ENCODE measurements at regions not wholly inside any gene's neighbourhood (a gene's known extent, or its start where the extent isn't known, plus 50 kb on each side); places are given as distances from the start of the nearest gene placed in this dataset.
"Not testable (repeated sequence)": the region's sequence is repeated elsewhere in the genome, so short reads cannot be mapped to it uniquely, and the experiment has no call there.

DNA sequence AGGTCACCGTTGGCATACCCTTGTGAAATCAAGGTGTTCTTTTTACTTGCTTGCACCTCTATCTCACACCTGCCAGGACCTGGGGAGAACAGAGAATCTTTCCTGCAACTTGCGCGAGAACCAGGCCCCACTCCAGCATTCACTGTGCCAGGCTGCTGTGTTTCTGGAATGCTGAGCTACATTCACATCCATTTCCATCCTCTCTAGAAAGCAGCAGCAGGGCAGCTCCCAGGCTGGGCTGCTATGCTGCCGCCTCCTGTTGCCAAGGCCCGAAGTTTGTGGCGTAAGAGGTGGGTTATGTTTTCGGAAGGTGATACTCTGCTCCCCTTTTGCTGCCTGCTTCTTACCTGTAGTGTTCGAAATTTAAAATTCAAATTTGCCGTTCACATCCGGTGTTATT, 464.1 kb downstream of the KLF5 start:
- TF ChIP-seq, protein P1, sequence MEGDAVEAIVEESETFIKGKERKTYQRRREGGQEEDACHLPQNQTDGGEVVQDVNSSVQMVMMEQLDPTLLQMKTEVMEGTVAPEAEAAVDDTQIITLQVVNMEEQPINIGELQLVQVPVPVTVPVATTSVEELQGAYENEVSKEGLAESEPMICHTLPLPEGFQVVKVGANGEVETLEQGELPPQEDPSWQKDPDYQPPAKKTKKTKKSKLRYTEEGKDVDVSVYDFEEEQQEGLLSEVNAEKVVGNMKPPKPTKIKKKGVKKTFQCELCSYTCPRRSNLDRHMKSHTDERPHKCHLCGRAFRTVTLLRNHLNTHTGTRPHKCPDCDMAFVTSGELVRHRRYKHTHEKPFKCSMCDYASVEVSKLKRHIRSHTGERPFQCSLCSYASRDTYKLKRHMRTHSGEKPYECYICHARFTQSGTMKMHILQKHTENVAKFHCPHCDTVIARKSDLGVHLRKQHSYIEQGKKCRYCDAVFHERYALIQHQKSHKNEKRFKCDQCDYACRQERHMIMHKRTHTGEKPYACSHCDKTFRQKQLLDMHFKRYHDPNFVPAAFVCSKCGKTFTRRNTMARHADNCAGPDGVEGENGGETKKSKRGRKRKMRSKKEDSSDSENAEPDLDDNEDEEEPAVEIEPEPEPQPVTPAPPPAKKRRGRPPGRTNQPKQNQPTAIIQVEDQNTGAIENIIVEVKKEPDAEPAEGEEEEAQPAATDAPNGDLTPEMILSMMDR (IDR thresholded peaks at IDR 0.05; ENCODE audit: unreplicated experiment), result no peak
- Mint-ChIP-seq H3K27ac (ENCODE audit: unreplicated experiment) (no peak overlapping the region), H3K36me3 (ENCODE audit: low read depth, unreplicated experiment) (no peaks in the 10 kb centered on the region), H3K27me3 (ENCODE audit: unreplicated experiment) (no peaks in the 10 kb centered on the region), H3K4me3 (ENCODE audit: unreplicated experiment) (no peak overlapping the region), H3K4me1 (ENCODE audit: unreplicated experiment) (no peaks in the 10 kb centered on the region), H3K9me3 (ENCODE audit: unreplicated experiment) (no peaks in the 10 kb centered on the region)
- DNase-seq (ENCODE audit: low spot score), result no peak

DNA sequence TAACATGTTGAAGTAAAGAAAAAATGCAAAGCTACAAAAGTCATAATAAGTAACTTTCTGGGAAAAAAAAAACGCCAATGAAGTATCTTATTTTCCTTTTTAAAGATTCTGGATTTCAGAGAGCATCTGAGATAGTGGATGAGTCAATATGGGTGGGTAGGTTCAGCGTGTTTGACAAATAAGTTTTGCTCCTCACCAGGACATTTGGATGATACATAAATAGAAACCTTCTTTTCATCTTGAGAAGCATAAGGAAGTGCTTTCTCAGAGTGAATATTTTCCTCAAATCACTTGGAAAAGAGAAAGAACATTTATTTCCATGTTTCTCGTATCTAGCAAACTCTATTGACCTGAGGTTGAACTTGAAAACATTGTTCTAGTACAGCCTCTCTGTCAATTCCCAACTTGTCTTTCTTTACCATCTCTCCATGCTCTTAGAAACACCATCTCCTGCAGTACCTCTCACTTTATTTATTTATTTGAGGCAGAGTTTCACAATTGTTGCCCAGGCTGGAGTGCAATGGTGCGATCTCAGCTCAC, 463.2 kb downstream of the KLF5 start:
- no peaks in the 10 kb centered on the region for H3K27me3 Mint-ChIP-seq (ENCODE audit: unreplicated experiment)
- no peak overlapping the region for H3K4me3 Mint-ChIP-seq (ENCODE audit: unreplicated experiment)
- no peak overlapping the region for H3K27ac Mint-ChIP-seq (ENCODE audit: unreplicated experiment)
- no peaks in the 10 kb centered on the region for H3K36me3 Mint-ChIP-seq (ENCODE audit: low read depth, unreplicated experiment)
- TF ChIP-seq, protein P1 (IDR thresholded peaks at IDR 0.05; ENCODE audit: unreplicated experiment), result no peak
- H3K9me3 Mint-ChIP-seq (ENCODE audit: unreplicated experiment), result no peaks in the 10 kb centered on the region
- no peaks in the 10 kb centered on the region for H3K4me1 Mint-ChIP-seq (ENCODE audit: unreplicated experiment)
- DNase-seq (ENCODE audit: low spot score), result no peak

DNA sequence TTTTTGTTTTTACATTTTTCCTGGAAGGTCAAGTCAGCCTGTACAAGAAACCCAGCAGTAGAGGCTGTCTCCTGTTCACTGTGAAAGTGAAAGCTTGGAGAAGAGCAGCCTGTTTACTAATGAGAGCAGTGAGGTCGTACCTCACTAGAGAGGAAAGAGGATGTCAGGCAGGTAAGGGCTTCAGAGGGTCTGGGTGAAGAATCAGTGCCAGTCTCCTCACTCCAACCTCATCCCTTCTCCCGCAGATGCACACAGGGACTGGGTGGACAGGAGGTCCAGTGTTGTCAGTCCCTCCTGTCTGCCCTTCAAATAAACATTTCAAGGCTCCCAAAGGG, 462.5 kb downstream of the KLF5 start:
- H3K9me3 Mint-ChIP-seq (ENCODE audit: unreplicated experiment), result no peaks in the 10 kb centered on the region
- TF ChIP-seq, protein P1 (IDR thresholded peaks at IDR 0.05; ENCODE audit: unreplicated experiment), result no peak

DNA sequence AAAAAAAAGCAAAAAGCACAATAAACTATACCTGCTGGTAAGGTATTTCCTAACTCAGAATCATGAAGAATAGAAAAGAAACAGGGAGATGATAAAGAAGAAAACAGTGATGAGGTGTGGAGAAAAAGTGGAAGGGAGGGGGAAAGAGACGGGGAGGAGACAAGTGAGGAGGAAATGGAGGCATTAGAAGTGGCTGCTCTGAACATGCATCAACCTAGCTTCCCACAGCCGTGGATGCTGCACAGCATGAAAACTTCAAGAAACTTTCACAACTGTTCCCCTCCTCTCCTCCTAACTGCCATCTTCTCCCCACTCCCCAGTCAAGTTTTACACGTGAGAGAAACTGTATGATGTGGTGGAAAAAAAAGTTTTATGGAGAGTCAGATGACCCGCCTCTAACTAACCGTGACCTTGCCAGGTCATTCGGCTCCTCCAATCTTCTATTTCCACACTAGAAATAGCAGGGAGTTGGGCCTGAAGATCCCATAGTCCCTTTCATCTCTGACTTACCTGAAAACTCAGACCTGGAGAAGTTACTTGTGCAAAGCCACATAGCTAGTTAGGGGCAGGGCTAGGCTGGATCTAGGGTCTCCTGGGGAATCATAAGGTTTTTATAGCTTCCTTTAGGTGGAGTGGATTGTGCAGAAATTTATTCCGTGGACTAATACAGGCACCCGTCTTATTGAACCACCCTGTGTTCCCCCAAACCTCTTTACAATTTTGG, 461.9 kb downstream of the KLF5 start:
- Mint-ChIP-seq H3K9me3 (ENCODE audit: unreplicated experiment) (no peaks in the 10 kb centered on the region), H3K36me3 (ENCODE audit: low read depth, unreplicated experiment) (no peaks in the 10 kb centered on the region), H3K4me1 (ENCODE audit: unreplicated experiment) (no peaks in the 10 kb centered on the region), H3K27ac (ENCODE audit: unreplicated experiment) (no peak overlapping the region), H3K27me3 (ENCODE audit: unreplicated experiment) (no peaks in the 10 kb centered on the region), H3K4me3 (ENCODE audit: unreplicated experiment) (no peak overlapping the region)
- DNase-seq (ENCODE audit: low spot score), result no peak
- TF ChIP-seq, protein P1 (IDR thresholded peaks at IDR 0.05; ENCODE audit: unreplicated experiment), result no peak

More for the DNA sequence above, 462.5 kb downstream of the KLF5 start:
- no peak for DNase-seq (ENCODE audit: low spot score)
- Mint-ChIP-seq H3K4me1 (ENCODE audit: unreplicated experiment) (no peaks in the 10 kb centered on the region), H3K27me3 (ENCODE audit: unreplicated experiment) (no peaks in the 10 kb centered on the region), H3K4me3 (ENCODE audit: unreplicated experiment) (no peak overlapping the region), H3K27ac (ENCODE audit: unreplicated experiment) (no peak overlapping the region), H3K36me3 (ENCODE audit: low read depth, unreplicated experiment) (no peaks in the 10 kb centered on the region)

DNA sequence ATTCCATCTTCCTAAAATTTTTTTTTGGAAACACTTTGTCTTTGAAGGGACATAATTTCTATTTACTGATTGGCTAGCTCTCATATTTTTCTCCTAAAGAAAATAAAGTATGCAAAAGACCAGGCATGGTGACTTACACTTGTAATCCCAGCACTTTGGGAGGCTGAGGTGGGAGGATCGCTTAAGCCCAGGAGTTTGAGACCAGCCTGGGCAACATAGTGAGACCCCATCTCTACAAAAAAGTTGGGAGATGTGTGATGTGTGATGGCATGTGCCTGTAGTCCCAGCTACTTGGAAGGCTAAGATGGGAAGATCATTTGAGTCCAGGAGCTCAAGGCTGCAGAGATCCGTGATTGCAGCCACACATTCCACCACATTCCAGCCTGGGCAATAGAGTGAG, 461.3 kb downstream of the KLF5 start:
- not testable (repeated sequence) for DNase-seq (ENCODE audit: low spot score); H3K36me3 Mint-ChIP-seq (ENCODE audit: low read depth, unreplicated experiment); H3K27ac Mint-ChIP-seq (ENCODE audit: unreplicated experiment); H3K9me3 Mint-ChIP-seq (ENCODE audit: unreplicated experiment); H3K4me1 Mint-ChIP-seq (ENCODE audit: unreplicated experiment); H3K27me3 Mint-ChIP-seq (ENCODE audit: unreplicated experiment); H3K4me3 Mint-ChIP-seq (ENCODE audit: unreplicated experiment)

Measured in endothelial cell (in vitro differentiated cells).